NCI-H774 (cell line): ENCODE measurements at regions not wholly inside any gene's neighbourhood (a gene's known extent, or its start where the extent isn't known, plus 50 kb on each side); places are given as distances from the start of the nearest gene placed in this dataset.

Source experiments
- DNase-seq: peaks from one replicate; lab custom pipeline; 2025; lab: John Stamatoyannopoulos, UW

DNA sequence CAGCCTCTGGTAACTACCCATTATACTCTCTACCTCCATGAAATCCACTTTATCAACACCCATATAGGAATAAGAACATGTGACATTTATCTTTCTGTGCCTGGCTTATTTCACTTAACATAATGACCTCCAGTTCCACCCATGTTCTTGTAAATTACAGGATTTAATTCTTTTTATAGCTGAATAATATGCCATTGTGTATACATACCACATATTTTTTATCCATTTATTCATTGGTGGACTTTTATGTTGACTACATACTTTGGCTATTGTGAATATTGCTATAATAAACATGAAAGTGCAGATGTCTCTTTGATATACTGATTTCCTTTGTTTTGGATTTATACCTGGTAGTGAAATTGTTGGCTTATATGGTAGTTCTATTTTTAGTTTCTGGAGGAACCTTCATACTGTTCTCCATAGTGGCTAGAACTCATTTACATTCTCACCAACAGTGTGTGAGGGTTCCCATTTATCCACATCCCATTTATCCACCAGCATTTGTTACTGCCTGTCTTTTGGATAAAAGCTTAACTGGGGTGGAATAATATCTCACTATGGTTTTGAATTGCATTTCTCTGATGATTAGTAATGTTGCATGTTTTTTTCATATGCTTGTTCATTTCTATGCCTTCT, 473.4 kb downstream of the TBL1XR1 start:
- no peak for DNase-seq

DNA sequence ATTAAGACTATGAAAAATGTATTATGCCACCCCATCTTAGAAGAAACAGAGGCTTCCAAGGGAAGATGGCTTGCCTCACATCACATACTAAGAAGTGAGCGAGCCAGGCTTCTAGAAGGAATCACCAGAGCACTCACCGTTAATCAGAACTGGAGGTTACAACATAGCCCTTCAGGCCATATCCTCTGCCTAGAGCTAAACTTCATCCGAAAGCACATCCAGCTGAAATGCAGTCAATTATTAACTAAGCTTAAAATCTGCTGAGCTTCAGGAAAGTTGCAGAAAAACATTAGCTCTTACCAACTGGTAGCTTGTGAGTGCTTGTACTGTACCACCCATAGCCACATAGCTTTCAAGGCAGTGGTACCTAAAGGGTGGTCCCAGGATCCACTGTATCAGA, 483.2 kb downstream of the TBL1XR1 start:
- DNase-seq: no peak

DNA sequence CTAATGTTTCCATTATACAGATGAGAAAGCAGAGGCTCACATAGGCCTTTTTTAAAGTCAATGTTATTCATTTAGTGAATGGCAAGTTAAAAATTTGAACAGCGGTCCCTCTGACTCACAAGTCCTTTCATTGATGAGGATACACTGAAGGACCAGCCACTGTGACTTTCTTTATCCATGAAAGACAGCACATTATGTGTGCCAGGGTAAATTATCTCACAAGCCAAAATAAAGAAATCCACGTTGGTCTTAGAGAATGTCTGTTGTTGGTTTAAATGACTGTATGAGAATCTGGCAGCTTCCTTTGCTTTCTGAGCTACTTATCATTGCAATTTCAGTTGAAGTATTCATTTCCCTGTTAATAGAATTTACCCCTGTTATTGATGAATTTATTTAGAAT, 485.1 kb downstream of the TBL1XR1 start:
- DNase-seq: no peak

DNA sequence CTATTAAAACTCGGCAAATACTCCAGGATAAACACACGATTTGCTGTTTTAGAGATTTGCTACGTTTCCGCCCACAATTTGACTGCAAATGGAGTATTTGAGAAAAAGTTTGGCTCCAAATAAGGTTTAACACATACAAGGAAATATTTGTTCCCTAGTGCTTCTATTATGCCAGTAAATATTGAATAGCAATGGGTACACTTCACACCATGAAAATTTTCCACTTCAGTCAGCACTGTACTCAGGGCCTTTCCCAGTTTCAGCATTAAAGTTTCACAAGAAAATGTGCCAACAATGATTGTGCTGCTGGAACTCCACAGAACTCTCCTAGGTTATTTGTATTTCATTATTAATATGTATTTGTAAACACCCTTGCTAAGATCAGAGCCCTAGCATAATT, 498.0 kb downstream of the TBL1XR1 start:
- no peak for DNase-seq

DNA sequence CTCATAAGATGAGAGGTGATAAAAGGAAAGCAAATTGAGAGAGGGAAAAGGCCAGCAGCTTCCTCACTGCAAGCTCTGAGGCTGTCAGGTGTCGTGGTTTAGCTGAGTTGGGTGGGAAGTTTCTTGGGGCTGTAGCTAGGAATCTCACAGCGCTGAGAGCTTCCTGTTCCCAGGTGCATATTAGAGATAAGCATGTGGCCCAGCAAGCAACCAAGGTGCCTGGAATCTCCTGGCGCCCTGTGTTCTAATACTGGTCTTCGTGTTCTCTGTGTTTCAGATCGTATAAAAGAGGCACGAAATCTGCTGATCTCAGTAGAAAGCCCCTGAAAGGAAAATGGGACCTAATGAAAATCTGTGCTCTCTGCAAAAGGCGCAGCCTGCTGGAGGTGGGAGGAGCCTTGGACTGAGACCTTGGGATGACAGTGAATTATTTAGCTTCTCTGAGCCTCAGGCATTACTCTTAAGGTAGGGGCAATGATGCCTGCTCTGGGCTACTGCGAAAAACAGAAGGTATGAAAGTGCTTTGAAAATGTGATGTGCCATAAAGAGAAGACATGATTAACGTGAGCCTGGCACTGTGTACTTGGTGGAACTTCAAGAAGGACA, 499.9 kb downstream of the TBL1XR1 start:
- no peak for DNase-seq

DNA sequence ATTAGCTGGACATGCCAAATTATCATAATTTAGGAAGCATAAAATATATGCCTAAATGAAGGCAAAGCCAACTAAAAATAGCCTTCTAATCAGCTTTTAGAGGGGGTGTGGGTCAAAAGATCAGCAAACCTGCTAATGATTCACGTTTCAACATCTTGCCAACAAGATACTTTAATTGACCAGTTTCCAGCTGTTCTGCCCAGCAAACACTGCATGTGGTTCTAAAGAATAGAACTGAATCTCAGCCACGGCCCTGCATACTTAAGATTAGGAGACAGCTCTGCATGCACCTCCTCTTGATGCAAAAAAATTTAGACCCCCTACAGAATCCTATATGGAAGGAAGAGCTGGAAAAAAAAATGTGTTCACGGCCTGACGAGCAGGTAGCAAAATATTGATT, 500.5 kb downstream of the TBL1XR1 start:
- DNase-seq: no peak

DNA sequence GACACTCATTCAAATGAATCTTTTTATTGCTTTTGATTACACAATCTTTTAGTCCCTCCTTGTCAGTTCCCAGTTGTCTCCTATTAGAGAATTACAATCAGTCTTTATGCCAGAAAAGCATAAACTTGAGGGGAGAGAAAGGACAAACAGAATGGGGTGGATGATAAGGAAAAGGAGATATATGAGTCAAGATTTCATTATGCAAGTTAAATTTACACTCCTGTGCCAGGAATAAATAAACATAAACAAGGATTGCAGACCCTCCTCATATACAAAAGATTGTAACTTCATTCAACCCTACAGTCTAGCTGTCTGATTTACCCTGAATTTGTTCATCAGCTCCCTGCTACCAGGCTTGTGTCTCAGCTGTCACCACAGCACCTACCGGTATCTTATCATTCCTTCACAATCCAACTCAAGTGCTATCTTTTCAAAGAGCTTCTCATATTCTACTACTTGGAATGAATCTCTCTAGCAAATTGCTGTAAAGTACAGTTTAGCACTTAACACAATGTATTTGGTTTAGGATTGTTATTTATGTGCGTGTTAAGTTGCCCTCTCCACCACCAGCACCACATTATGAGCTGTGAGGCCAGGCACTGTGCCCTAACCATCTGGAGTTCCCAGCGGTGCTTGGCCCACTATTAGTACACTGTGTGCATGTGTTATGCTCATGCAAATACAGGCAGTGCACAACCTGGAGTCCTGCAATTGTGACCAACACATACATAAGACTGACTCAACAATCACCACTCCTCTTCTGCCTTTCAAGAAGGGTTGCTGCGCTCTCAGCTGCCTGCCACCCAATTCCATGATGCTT, 504.1 kb downstream of the TBL1XR1 start:
- no peak for DNase-seq

DNA sequence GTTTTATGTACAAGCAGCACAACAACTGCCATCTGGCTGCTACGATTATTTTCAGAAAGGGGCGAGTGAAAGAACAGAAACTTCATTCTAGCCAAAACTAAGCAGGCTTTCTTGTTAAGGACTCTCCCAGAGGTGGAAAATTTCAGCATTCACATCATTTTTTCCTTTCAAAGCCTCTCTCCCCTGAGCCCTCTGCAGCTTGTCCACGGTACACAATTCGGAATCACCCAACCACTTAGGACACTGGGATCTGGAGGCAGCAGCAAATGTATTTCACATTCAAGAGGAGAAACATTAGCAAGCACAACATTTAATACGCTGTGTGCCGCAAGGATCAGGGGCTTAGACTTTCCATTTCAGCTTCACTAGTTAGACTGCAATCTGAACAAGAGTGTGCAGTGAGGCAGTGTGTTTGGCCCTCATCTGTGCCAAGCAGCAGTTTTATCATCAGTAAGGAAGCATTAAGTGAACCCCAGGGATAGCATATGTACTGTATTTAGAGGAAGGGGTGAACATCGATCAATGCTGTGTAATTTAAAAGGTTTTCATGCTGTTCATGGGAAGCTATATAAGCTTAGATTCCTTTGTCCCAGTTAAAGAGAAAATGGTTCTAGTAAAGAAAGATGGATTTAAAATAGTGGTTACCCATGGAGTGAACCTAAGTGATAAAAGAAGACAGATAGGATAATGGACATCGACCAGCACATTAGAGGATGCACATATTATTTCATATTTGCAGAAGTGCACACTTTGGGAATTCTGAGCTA, 504.9 kb downstream of the TBL1XR1 start:
- no peak for DNase-seq

DNA sequence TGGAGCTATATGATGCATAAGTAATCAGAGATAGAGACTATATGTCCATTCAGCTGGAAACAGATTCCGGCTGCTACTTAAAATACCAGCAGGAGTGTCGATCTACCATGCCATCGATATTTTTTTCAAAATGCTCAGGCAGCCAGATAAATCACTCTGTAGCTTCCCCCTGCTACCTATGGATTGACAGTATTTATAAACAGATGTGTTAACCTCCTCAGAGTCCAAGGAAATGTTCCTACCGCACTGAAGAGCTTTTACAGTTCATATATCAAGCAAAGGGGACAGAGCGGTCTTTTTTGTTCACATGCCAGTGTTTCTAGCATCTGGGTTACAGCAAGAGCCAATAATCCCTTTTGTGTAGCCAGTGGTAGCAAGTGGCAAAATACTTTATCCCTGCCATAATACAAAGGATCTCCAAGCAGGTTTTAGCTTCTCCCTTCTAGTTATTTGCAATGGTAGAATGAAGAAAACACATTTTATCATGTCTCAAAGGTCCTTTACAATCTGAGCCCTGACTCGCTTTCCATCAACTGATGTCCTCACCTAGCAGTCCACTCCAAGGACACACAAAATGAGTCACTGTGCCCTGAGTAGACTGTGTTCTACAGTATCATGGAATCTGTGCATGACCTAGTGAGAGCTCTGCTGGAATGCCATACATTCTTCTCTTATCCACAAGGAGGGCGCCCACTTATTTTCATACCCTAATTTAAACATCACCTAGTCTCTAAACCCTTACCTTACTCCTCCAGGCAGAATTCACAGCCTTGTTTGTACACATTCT, 507.0 kb downstream of the TBL1XR1 start:
- no peak for DNase-seq

DNA sequence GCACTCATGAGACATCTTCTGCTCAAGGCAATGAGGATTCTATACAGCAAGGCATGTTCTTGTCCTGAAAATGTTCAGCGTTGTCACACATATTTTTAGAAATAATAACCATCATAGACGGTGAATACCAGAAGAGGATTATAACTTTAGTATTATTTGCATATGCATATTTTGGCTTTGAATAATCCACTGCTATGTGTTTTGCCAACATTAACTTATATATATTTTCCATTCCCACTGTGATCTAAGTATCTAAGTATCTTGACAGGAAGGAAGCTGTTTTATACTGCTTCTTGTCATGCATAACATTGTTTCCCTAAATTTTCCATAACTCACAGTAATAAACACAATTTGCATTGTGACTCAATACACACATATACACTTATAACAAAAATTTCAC, 509.5 kb downstream of the TBL1XR1 start:
- no peak for DNase-seq

DNA sequence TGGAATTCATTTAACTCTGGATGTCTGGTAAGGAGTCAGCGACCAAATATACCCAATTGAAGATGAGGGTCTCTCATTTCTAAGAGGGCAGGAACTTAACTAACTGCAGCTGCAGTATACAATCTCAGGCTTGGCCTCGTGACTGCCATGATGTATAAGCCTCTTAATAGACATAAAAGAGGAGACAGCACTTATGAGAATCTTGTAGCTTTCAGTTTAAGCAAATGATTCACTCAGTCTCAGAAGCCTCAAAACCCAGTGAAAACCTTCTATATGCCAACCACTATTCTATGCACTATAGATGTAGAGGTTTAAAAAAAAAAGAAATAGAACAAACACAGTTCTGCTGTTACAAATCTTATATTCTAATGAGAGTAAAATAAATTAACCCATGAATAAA, 513.9 kb downstream of the TBL1XR1 start:
- DNase-seq: no peak

DNA sequence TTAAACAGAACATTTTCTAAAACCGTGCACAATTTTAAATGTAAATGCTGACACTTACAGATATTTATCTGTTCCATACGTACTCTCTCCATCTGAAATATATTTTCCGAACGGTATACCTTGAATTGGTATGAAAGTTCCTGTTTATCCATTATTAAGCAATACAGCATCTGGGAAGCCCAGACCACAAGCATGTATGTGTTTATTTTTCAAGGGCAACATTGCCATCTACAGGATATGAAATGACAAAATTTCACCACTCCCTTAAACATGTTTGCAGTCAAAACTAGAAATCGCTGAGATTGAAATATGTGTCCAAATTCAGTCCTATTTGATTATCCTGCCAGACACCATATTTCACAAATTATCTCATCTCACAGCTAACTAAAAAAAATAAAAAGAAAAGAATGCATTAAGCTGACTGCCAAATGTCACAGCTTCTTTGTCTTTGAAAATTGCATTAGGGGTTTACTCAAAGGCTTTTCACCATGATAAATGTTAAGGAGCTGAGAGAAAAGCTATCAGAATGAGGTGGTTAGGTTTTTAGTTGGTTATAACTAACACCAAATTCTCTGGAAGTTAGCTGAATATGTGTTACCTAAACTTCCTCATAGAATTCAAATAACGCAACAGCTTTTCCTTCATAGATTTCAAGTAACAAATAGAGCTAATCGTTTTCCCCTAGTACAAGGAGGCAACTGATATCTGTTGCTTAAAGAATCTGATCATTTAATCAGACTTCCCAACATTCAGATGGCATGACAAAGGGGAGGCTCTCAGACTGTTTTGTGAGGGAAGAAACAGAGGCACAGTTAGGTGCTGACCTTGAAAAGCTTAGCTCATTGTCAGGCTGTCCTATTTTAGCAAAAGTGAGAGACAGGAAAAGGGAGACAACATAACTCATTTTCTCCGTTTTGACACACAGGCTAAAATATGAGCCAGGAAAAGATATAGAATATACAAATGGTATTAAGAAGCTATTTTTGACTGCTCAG, 533.1 kb downstream of the TBL1XR1 start:
- DNase-seq: peak; percentile 65

DNA sequence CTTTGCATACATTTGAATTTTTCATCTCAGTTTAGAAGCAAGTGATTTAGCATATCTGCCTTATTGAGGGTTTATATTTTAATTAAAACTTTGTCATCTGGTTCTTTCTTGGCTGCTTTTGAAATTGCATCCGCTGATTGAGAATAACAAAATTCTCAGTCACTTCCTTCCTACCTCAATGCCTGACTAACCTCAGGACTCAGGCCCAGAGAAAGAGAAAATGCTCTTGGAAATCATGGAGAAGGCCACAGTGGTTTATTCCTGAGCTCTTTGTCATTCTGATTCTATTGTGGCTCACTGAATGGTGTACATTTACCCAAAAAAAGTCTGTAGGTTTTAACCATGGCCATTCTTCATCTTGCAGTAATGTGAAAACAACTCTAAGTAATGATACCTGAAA, 533.9 kb downstream of the TBL1XR1 start:
- DNase-seq: no peak

DNA sequence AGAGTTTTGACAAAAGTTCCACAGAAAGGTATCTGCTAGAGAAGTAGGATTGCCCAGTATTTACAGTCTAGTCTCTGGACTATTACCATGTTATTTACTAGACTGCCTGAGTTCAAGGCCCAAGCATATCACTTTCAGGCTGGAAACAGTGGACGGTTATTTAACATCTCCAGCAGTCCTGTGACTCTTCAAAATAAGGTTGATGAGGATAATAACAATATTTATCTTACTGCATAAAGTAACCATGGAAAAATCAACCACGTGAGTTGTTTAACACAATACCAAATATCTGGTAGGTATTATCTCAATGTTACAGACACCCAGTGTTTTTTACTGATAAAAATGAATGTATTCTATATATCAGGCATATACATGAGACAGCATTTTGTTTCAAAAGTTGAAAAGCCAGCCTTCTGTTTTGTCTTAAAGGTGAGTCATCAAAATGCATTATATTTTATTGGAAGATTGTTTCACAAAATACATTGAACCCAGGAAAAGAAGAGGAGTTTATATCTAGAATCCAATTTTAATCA, 535.8 kb downstream of the TBL1XR1 start:
- no peak for DNase-seq

DNA sequence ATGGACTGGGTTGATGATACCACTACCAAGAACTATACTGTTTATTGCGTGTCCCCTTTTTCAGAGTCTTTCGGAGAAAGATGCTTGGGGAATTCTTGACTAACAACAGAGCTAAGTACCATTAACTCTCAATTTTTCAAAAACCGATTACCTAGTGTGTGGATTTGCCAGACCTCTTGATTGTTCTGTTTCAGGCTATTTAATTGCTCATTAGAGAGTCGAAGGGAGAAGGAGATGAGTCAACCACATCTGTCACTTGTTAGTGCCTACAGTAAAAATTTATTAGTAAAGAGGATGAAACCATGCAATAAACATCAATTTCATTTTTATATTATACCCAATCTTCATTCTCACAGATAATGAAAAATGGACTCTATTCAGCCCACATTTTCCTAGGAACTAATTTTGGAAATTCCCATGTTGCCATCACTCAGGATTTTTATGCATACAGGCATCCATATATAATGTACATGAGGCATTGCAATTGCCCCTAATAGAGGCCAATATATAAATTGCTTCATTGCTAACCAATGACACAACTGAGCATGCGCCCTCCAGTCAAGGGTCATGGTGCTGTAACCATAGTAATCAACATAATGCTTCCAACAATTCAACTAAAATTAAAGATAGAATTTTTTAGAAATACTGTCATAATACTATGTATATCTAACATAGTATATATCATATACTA, 541.7 kb downstream of the TBL1XR1 start:
- no peak for DNase-seq

DNA sequence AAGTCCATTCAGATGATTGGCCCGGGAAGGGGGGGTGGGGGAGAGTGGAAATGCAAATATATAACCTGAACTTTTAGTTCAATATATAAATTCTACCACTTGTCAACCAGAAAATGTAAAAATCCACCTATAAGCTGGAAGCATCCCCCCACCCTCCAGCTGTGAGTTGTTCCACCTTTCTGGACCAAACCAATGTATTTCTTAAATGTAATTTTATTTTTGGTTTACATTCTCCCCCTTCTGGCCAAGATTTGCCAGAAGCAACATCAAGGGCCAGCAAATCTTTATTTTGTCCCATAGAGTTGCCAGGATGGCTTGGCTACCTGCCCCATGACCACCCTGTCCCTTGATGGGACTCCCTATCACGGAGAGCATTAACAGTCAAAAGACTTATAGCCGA, 545.7 kb downstream of the TBL1XR1 start:
- DNase-seq: no peak

DNA sequence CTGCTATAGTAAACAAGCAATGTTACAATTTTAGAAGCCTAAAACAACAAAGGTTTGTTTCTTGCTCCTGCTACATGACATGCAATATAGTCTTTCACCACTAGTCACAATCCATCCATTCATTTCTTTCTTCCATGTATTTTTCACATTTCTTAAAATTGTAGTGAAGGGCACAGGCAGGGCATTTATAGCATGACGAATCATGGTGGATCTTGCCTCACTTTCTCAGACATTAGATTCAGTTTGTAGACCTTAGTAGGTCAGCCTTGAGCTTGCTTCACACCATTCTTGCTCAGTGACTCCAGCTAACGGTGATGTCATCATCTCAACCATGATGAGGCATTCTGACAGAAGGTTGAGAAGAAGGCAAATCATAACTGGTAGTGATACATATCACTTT, 546.8 kb downstream of the TBL1XR1 start:
- no peak for DNase-seq

DNA sequence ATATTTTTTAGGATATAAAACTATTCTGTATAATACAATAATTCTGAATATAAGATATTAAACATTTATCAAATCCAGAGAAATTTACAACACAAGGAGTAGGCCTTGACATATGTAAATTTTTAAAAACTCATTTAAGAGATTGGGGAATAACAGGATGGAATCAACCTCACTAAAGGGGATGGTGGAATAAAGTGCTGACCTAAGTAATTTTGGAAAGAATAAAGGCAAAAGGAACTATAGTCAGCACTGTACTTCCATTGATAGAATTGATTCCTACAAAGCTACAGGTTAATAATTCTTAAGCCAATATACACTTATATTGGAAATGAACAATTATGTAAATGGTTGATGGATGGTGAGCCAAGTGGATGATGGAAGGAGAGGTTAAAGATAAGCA, 549.3 kb downstream of the TBL1XR1 start:
- DNase-seq: no peak

DNA sequence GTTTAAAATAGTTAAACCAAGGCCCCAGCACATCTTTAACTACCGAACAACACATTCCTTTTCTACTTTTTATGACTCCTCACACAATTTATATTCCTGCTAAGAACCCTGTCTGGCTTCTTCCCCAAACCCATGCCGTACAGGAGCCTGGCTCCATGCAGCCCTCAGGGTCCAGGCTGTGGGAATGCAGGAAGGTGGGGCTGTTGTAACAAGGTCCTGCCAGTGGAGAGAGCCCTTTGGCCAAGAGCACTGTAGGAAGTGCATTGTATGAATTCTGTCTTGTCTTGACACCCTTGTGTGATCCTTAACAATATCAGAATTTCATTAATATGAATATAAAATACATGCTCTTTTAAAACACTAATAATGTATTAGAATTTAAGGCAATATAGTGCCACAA, 563.8 kb downstream of the TBL1XR1 start:
- no peak for DNase-seq

DNA sequence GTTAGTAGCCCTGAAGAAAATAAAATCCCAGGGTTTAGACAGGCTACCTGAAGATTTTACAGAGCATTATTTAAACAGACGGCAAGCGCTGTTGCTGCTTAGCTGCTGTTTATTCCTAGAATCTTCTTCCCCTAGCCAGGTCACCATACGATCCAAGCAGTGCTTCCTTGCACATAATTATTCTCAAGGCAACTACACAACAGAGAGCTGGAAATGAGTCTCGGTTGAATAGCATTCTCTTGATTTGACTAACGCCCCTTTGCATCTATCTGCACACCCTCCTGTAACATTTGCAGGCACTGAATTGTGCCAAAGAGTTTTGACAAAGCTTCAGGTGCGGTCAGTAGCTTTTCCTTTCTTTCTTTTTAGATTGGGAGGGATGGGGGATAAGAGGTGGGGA, 564.4 kb downstream of the TBL1XR1 start:
- no peak for DNase-seq
